ENCODE measurements at regions not wholly inside any gene's neighbourhood (a gene's known extent, or its start where the extent isn't known, plus 50 kb on each side); places are given as distances from the start of the nearest gene placed in this dataset.

GRCh38 chr5:166329149-166329800 is 1962.2 kb upstream of the WWC1 start:
- TF ChIP-seq CSDC2 (CRISPR knock-in tag; IDR thresholded peaks at IDR 0.05): no peak
- TF ChIP-seq ARNTL (CRISPR knock-in tag; IDR thresholded peaks at IDR 0.05; ENCODE audit: borderline replicate concordance, low read depth): no peak
- TF ChIP-seq OSR1 (CRISPR knock-in tag; IDR thresholded peaks at IDR 0.05): no peak
- no peak for TF ChIP-seq ZNF70 (CRISPR knock-in tag; IDR thresholded peaks at IDR 0.05)
- no peak for TF ChIP-seq CREB5 (CRISPR knock-in tag; IDR thresholded peaks at IDR 0.05; ENCODE audit: low read depth)
- TF ChIP-seq ZNF565 (CRISPR knock-in tag; conservative IDR thresholded peaks at IDR 0.05; ENCODE audit: low read depth): no peak
- no peak for TF ChIP-seq GLIS3 (CRISPR knock-in tag; IDR thresholded peaks at IDR 0.05)
- no peak for TF ChIP-seq ZFP3 (CRISPR knock-in tag; IDR thresholded peaks at IDR 0.05)

Data from SK-N-SH treated with all-trans-retinoic acid at 6 μM for 48 hours (cell line).